ENCODE measurements at regions not wholly inside any gene's neighbourhood (a gene's known extent, or its start where the extent isn't known, plus 50 kb on each side); places are given as distances from the start of the nearest gene placed in this dataset.

DNA sequence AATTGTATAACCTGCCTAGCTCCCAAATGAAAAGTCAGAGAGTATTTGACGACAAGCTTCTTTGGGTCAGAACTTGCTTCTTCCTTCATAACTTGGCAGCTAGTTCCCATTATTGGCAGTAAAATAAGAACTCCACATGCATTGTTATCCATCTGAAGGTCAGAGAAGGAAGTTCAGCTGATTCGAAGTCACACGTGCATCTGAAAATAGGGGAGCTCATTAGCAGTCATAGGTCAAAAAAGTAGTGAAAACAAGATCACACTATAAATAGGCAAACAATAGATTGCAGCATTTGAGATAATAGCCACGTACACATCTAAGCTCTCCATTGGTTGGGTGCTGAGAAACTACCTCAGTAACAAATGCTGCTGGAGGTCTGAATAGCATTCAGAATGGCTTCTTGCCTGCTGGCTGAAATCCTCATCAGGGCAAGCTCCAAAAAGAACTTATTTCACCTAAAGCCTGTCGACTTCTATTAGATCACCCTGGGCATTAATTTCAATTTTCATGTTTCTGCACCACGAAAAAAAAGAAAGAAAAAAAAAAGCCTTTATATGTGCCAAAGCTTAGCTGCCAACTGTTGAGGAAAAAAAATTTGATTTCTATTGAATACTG lies 1492.9 kb upstream of the CELF4 start:
- Histone ChIP-seq H4K20me1 (replicated peaks; ENCODE audit: control insufficient read depth, extremely low read depth, insufficient read depth, low read length) (no peaks in the 10 kb centered on the region), H3K4me3 (replicated peaks in 1 of 3; ENCODE audit: insufficient read depth in 1 of 3, low read depth in 1 of 3, low read length in 3 of 3) (no peak overlapping the region), H3K27ac (ENCODE audit: insufficient read depth, low read depth, low read length) (peak overlapping the region; percentile 88), H3K4me1 (ENCODE audit: control insufficient read depth, extremely low read depth, insufficient read depth, low read length) (peaks cover 32% of the 10 kb centered on the region), H3K9ac (replicated peaks; ENCODE audit: extremely low read depth, insufficient read depth, low read length) (peak overlapping the region; percentile 47), H3K27me3 (ENCODE audit: control insufficient read depth in 2 of 2, insufficient read depth in 2 of 2, low read length in 2 of 2) (peaks cover 3 to 7% of the 10 kb centered on the region in 2 experiments), H3K79me2 (ENCODE audit: control insufficient read depth, insufficient read depth, low read length) (no peaks in the 10 kb centered on the region), H3K4me2 (ENCODE audit: insufficient read depth, low read length) (peak overlapping the region; percentile 76), H3K9me1 (replicated peaks; ENCODE audit: control insufficient read depth, extremely low read depth, insufficient read depth, low read length) (no peaks in the 10 kb centered on the region), H2AFZ (ENCODE audit: low read depth, low read length) (peak overlapping the region; percentile 3), H3K36me3 (ENCODE audit: control insufficient read depth in 2 of 2, extremely low read depth in 1 of 2, insufficient read depth in 2 of 2, low read length in 2 of 2) (no peaks in the 10 kb centered on the region), H3K9me3 (replicated peaks; ENCODE audit: control insufficient read depth, insufficient read depth, low read length) (no peaks in the 10 kb centered on the region)
- FAIRE-seq (peak; percentile 85), DNase-seq (ENCODE audit: low read depth, low spot score) (peak; percentile 88)
- POLR2A ChIA-PET, result no interaction called here
- TF ChIP-seq POLR2AphosphoS5 (IDR thresholded peaks at IDR 0.05; ENCODE audit: insufficient read depth, low read depth, low read length), result no peak
- TF ChIP-seq FOS (IDR thresholded peaks at IDR 0.05; ENCODE audit: borderline replicate concordance, insufficient read depth, low read length), result no peak
- TF ChIP-seq, protein P1, sequence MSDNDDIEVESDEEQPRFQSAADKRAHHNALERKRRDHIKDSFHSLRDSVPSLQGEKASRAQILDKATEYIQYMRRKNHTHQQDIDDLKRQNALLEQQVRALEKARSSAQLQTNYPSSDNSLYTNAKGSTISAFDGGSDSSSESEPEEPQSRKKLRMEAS (IDR thresholded peaks at IDR 0.05; ENCODE audit: insufficient read depth, insufficient read length), result peak; percentile 49
- peak; percentile 41 for TF ChIP-seq JUN (IDR thresholded peaks at IDR 0.05; ENCODE audit: borderline replicate concordance, insufficient read depth, insufficient read length, low read depth)
- intact Hi-C loops (cut with micrococcal nuclease) (loop anchor here (5.0 to 10.0 kb wide), 4 partner anchors 406 to 914 kb away; no protein-coding TSS in a partner anchor), dilution Hi-C loops (cut with MboI; ENCODE audit: extremely low pct_ligation_motif_present, low sequenced_read_pairs) (no loop called here)
- CTCF ChIA-PET, result interaction anchor here (0.8 to 1.4 kb wide), 5 partner anchors 13 to 516 kb away, joined by 3 to 4 read pairs (median 3); no protein-coding TSS in a partner anchor
- BruUV-seq (replicated peaks), result no TSS peak

- H3K4me1 ChIP-seq (ENCODE audit: control insufficient read depth, extremely low read depth, insufficient read depth, low read length), result peaks cover 27% of the 10 kb centered on the region
- CTCF ChIA-PET, result interaction anchor here (1.0 kb wide), 1 partner anchor 24 kb away, joined by 3 read pairs; no protein-coding TSS in a partner anchor
- no peaks in the 10 kb centered on the region for H3K9me3 ChIP-seq (replicated peaks; ENCODE audit: control insufficient read depth, insufficient read depth, low read length)
- H4K20me1 ChIP-seq (replicated peaks; ENCODE audit: control insufficient read depth, extremely low read depth, insufficient read depth, low read length), result no peaks in the 10 kb centered on the region
- no peaks in the 10 kb centered on the region for H3K79me2 ChIP-seq (ENCODE audit: control insufficient read depth, insufficient read depth, low read length)
- BruUV-seq (replicated peaks), result no TSS peak
- DNase-seq (ENCODE audit: low read depth, low spot score), result peak; percentile 81
- intact Hi-C loops (cut with micrococcal nuclease) (loop anchor here (5.0 to 10.0 kb wide), 4 partner anchors 407 to 915 kb away; no protein-coding TSS in a partner anchor), dilution Hi-C loops (cut with MboI; ENCODE audit: extremely low pct_ligation_motif_present, low sequenced_read_pairs) (no loop called here)
- H3K27me3 ChIP-seq (ENCODE audit: control insufficient read depth in 2 of 2, insufficient read depth in 2 of 2, low read length in 2 of 2), result peaks cover 3 to 7% of the 10 kb centered on the region in 2 experiments
- H3K9ac ChIP-seq (replicated peaks; ENCODE audit: extremely low read depth, insufficient read depth, low read length), result peak overlapping the region; percentile 47
- peak overlapping the region; percentile 76 for H3K4me2 ChIP-seq (ENCODE audit: insufficient read depth, low read length)
- peak overlapping the region; percentile 88 for H3K27ac ChIP-seq (ENCODE audit: insufficient read depth, low read depth, low read length)
- TF ChIP-seq JUN (IDR thresholded peaks at IDR 0.05; ENCODE audit: borderline replicate concordance, insufficient read depth, insufficient read length, low read depth), result peak; percentile 97
- no peak for TF ChIP-seq EZH2 (IDR thresholded peaks at IDR 0.05; ENCODE audit: borderline replicate concordance, low read depth, low read length, severe bottlenecking)
- peak; percentile 80 for TF ChIP-seq FOS (IDR thresholded peaks at IDR 0.05; ENCODE audit: borderline replicate concordance, insufficient read depth, low read length)
- no peaks in the 10 kb centered on the region for H3K9me1 ChIP-seq (replicated peaks; ENCODE audit: control insufficient read depth, extremely low read depth, insufficient read depth, low read length)
- H2AFZ ChIP-seq (ENCODE audit: low read depth, low read length), result no peak overlapping the region
- POLR2A ChIA-PET, result interaction anchor here (0.6 kb wide), 1 partner anchor 506 kb away, joined by 3 read pairs; no protein-coding TSS in a partner anchor
- FAIRE-seq, result peak; percentile 67
- no peak overlapping the region for H3K4me3 ChIP-seq (replicated peaks in 1 of 3; ENCODE audit: insufficient read depth in 1 of 3, low read depth in 1 of 3, low read length in 3 of 3)
- H3K36me3 ChIP-seq (ENCODE audit: control insufficient read depth in 2 of 2, extremely low read depth in 1 of 2, insufficient read depth in 2 of 2, low read length in 2 of 2), result no peaks in the 10 kb centered on the region
Observed at GRCh38 chr18:39057423-39058064, 1491.9 kb upstream of the CELF4 start.

All from endothelial cell of umbilical vein (primary cell).